Esophagus squamous epithelium (tissue), 5 donors: ENCODE measurements at regions not wholly inside any gene's neighbourhood (a gene's known extent, or its start where the extent isn't known, plus 50 kb on each side); places are given as distances from the start of the nearest gene placed in this dataset.
A peak's percentile ranks its signal among the peaks of the same experiment; 100 is the strongest.

Experiments used
- DNase-seq: peaks from one replicate; lab custom pipeline; 2025; lab: John Stamatoyannopoulos, UW
- H3K27ac ChIP-seq, 4 donors: fragments of 200-600 bp; sonication (generic); one replicate each; pipeline ENCODE4 v1.5.1; 2016 to 2019; ENCODE audit warnings: mild to moderate bottlenecking in 1 of 4
- H3K27me3 ChIP-seq, 4 donors: fragments of 200-600 bp; sonication (generic); 1 replicate in 3 of 4; 2 replicates in 1 of 4; pipeline versions ENCODE4 v1.5.1 to v1.6.0; 2017 to 2021; ENCODE audit warnings: antibody characterized with exemption in 1 of 4
- H3K36me3 ChIP-seq, 3 donors: fragments of 200-600 bp; sonication (generic); one replicate each; pipeline ENCODE4 v1.5.1; 2016 to 2019
- H3K4me1 ChIP-seq, 3 donors: fragments of 200-600 bp; sonication (generic); one replicate each; pipeline ENCODE4 v1.5.1; 2017 to 2019
- H3K4me3 ChIP-seq, 4 donors: fragments of 200-600 bp; sonication (generic); 1 replicate in 3 of 4; 2 replicates in 1 of 4; pipeline ENCODE4 v1.5.1; 2016 to 2019; ENCODE audit warnings: mild to moderate bottlenecking in 2 of 4, moderate library complexity in 1 of 4
- H3K9me3 ChIP-seq, 3 donors: fragments of 200-600 bp; sonication (generic); one replicate each; pipeline ENCODE4 v1.5.1; 2016 to 2019
- CTCF ChIP-seq, 6 experiments: fragments of 450-650 bp in 4 of 6; fragments of 200-600 bp in 2 of 6; sonication (generic) in 2 of 6; IDR thresholded peaks; one replicate each; pipeline ENCODE4 v1.5.1; 2016 to 2019; ENCODE audit warnings: antibody characterized with exemption in 6 of 6, mild to moderate bottlenecking in 4 of 6, moderate library complexity in 4 of 6
- POLR2A ChIP-seq, 4 donors: fragments of 450-650 bp; IDR thresholded peaks; one replicate each; pipeline ENCODE4 v1.6.1; 2017; ENCODE audit warnings: antibody characterized with exemption in 4 of 4, mild to moderate bottlenecking in 4 of 4, moderate library complexity in 3 of 4
- WGBS, 2 donors: methylation state at CpG; one replicate each; pipeline ENCODE4 v1.1.5; 2018; 5-methylcytosine and 5-hydroxymethylcytosine counted together
- intact Hi-C: fragments of 100-400 bp; cut with DNase I; formaldehyde crosslinking; loops from one replicate; pipeline ENCODE4 v1.15.0; 2022
- donor health status: DM: yes; HTN: yes; CAD: no.

- H3K4me1 ChIP-seq: peaks cover 0 to 4% (median 0%) of the 10 kb centered on the region in 3 donors
- DNase-seq: no peak
- intact Hi-C loops: no loop called here
- no peaks in the 10 kb centered on the region for H3K27me3 ChIP-seq
- H3K27ac ChIP-seq: peak overlapping the region in 2 of 4 donors; percentile 17 to 42
- H3K4me3 ChIP-seq: no peak overlapping the region
- no peaks in the 10 kb centered on the region for H3K36me3 ChIP-seq
- H3K9me3 ChIP-seq: peaks cover 0 to 3% (median 0%) of the 10 kb centered on the region in 3 donors
- TF ChIP-seq CTCF (IDR thresholded peaks at IDR 0.05) (no peak), POLR2A (IDR thresholded peaks at IDR 0.05) (no peak)
- 28 to 40% methylated on average over 10 of the region's 10 CpGs for WGBS, 2 donors
Observed at GRCh38 chr16:73122604-73123391, 74.9 kb upstream of the ZFHX3 start.

- intact Hi-C loops: no loop called here
- WGBS, 2 donors: 84 to 92% methylated on average over 1 to 2 of the region's 2 CpGs
- H3K4me3 ChIP-seq: no peak overlapping the region
- no peaks in the 10 kb centered on the region for H3K4me1 ChIP-seq
- TF ChIP-seq POLR2A (IDR thresholded peaks at IDR 0.05) (no peak), CTCF (IDR thresholded peaks at IDR 0.05) (no peak)
- H3K36me3 ChIP-seq: no peaks in the 10 kb centered on the region
- H3K9me3 ChIP-seq: peaks cover 0 to 7% (median 0%) of the 10 kb centered on the region in 3 donors
- DNase-seq: no peak
- no peaks in the 10 kb centered on the region for H3K27me3 ChIP-seq
- H3K27ac ChIP-seq: no peak overlapping the region
Observed at GRCh38 chr16:73116576-73116975, 68.6 kb upstream of the ZFHX3 start.

GRCh38 chr16:73113336-73113735 is 65.4 kb upstream of the ZFHX3 start:
- H3K4me3 ChIP-seq: no peak overlapping the region
- no peak for DNase-seq
- no peaks in the 10 kb centered on the region for H3K4me1 ChIP-seq
- no peaks in the 10 kb centered on the region for H3K36me3 ChIP-seq
- no peak for TF ChIP-seq POLR2A (IDR thresholded peaks at IDR 0.05)
- TF ChIP-seq CTCF (IDR thresholded peaks at IDR 0.05): no peak
- intact Hi-C loops: no loop called here
- H3K27ac ChIP-seq: no peak overlapping the region
- WGBS, 2 donors: 42 to 45% methylated on average over 6 of the region's 6 CpGs
- H3K9me3 ChIP-seq: peaks cover 0 to 7% (median 0%) of the 10 kb centered on the region in 3 donors
- H3K27me3 ChIP-seq: no peaks in the 10 kb centered on the region

GRCh38 chr16:73108195-73108963 is 60.5 kb upstream of the ZFHX3 start:
- Histone ChIP-seq H3K9me3 (no peaks in the 10 kb centered on the region), H3K4me3 (no peak overlapping the region), H3K36me3 (no peaks in the 10 kb centered on the region), H3K4me1 (no peaks in the 10 kb centered on the region), H3K27ac (no peak overlapping the region), H3K27me3 (no peaks in the 10 kb centered on the region)
- TF ChIP-seq POLR2A (IDR thresholded peaks at IDR 0.05) (no peak), CTCF (IDR thresholded peaks at IDR 0.05) (no peak)
- WGBS, 2 donors: 49 to 70% methylated on average over 3 to 10 of the region's 10 CpGs
- intact Hi-C loops: no loop called here
- no peak for DNase-seq

- no peaks in the 10 kb centered on the region for H3K4me1 ChIP-seq
- no peak overlapping the region for H3K4me3 ChIP-seq
- H3K27ac ChIP-seq: no peak overlapping the region
- no peaks in the 10 kb centered on the region for H3K9me3 ChIP-seq
- no peak for DNase-seq
- H3K36me3 ChIP-seq: no peaks in the 10 kb centered on the region
- no peaks in the 10 kb centered on the region for H3K27me3 ChIP-seq
- intact Hi-C loops: no loop called here
- TF ChIP-seq POLR2A (IDR thresholded peaks at IDR 0.05): no peak
- no peak for TF ChIP-seq CTCF (IDR thresholded peaks at IDR 0.05)
- WGBS, 2 donors: 76 to 84% methylated on average over 2 to 4 of the region's 4 CpGs
Observed at GRCh38 chr16:73107371-73107770, 59.4 kb upstream of the ZFHX3 start.
